HG02588 (cell line): ENCODE measurements at regions not wholly inside any gene's neighbourhood (a gene's known extent, or its start where the extent isn't known, plus 50 kb on each side); places are given as distances from the start of the nearest gene placed in this dataset.
A peak's percentile ranks its signal among the peaks of the same experiment; 100 is the strongest.

Source experiments
- ATAC-seq: cut with Tn5 transposase; IDR thresholded peaks from one replicate; pipeline ENCODE4 v1.9.1; 2021; ENCODE audit warnings: mild to moderate bottlenecking, moderate library complexity; ENCODE audit not compliant: unreplicated experiment

- no peak for ATAC-seq
Measured at GRCh38 chr18:73966954-73967353, 180.7 kb downstream of the FBXO15 start.

GRCh38 chr18:73962256-73962655 lies 185.4 kb downstream of the FBXO15 start:
- ATAC-seq = peak; percentile 72

GRCh38 chr18:73961804-73962203 lies 185.8 kb downstream of the FBXO15 start:
- no peak for ATAC-seq

- ATAC-seq = no peak
Measured at GRCh38 chr18:73959352-73959751, 188.3 kb downstream of the FBXO15 start.

GRCh38 chr18:73954268-73954667 lies 193.4 kb downstream of the FBXO15 start:
- no peak for ATAC-seq

- no peak for ATAC-seq
Measured at GRCh38 chr18:73952296-73952946, 195.2 kb downstream of the FBXO15 start.

- ATAC-seq = no peak
Measured at GRCh38 chr18:73950116-73950700, 197.4 kb downstream of the FBXO15 start.

- ATAC-seq = no peak
Measured at GRCh38 chr18:73948497-73948896, 199.1 kb downstream of the FBXO15 start.

GRCh38 chr18:73948084-73948483 lies 199.6 kb downstream of the FBXO15 start:
- no peak for ATAC-seq

- ATAC-seq = no peak
Measured at GRCh38 chr18:73947180-73947921, 200.3 kb downstream of the FBXO15 start.

- no peak for ATAC-seq
Measured at GRCh38 chr18:73945130-73945792, 202.4 kb downstream of the FBXO15 start.

- ATAC-seq = no peak
Measured at GRCh38 chr18:73944715-73945114, 202.9 kb downstream of the FBXO15 start.

- no peak for ATAC-seq
Measured at GRCh38 chr18:73943763-73944162, 203.9 kb downstream of the FBXO15 start.

- ATAC-seq = no peak
Measured at GRCh38 chr18:73942956-73943355, 204.7 kb downstream of the FBXO15 start.

- ATAC-seq = no peak
Measured at GRCh38 chr18:73942081-73942625, 205.5 kb downstream of the FBXO15 start.

- ATAC-seq = no peak
Measured at GRCh38 chr18:73940721-73941120, 206.9 kb downstream of the FBXO15 start.

- no peak for ATAC-seq
Measured at GRCh38 chr18:73939391-73939790, 208.2 kb downstream of the FBXO15 start.

GRCh38 chr18:73933685-73934084 lies 213.9 kb downstream of the FBXO15 start:
- no peak for ATAC-seq

- ATAC-seq = no peak
Measured at GRCh38 chr18:73932976-73933375, 214.7 kb downstream of the FBXO15 start.

GRCh38 chr18:73927496-73927895 lies 220.1 kb downstream of the FBXO15 start:
- ATAC-seq = no peak

GRCh38 chr18:73924836-73925235 lies 222.8 kb downstream of the FBXO15 start:
- ATAC-seq = no peak
